Cerebellar nuclear complex (tissue), 1 donor: ENCODE measurements at regions not wholly inside any gene's neighbourhood (a gene's known extent, or its start where the extent isn't known, plus 50 kb on each side); places are given as distances from the start of the nearest gene placed in this dataset.

Experiments used
- DNase-seq, 2 experiments: peaks; one replicate each; lab custom pipeline; 2025; lab: John Stamatoyannopoulos, UW

GRCh38 chr10:128741680-128742079 is 615.5 kb upstream of the MKI67 start:
- DNase-seq, result no peak

- DNase-seq, result no peak
Observed at GRCh38 chr10:128744092-128744491, 617.9 kb upstream of the MKI67 start.

- no peak for DNase-seq
Observed at GRCh38 chr10:128744811-128745305, 618.6 kb upstream of the MKI67 start.

GRCh38 chr10:128747582-128748346 is 621.5 kb upstream of the MKI67 start:
- DNase-seq, result no peak

GRCh38 chr10:128751284-128751683 is 625.1 kb upstream of the MKI67 start:
- DNase-seq, result no peak

- DNase-seq, result no peak
Observed at GRCh38 chr10:128751851-128752250, 625.6 kb upstream of the MKI67 start.

- DNase-seq, result no peak
Observed at GRCh38 chr10:128759174-128759573, 633.0 kb upstream of the MKI67 start.

GRCh38 chr10:128763588-128763987 is 637.4 kb upstream of the MKI67 start:
- DNase-seq, result no peak

GRCh38 chr10:128764190-128764589 is 638.0 kb upstream of the MKI67 start:
- no peak for DNase-seq

GRCh38 chr10:128766915-128767314 is 640.7 kb upstream of the MKI67 start:
- no peak for DNase-seq

GRCh38 chr10:128774979-128775378 is 648.8 kb upstream of the MKI67 start:
- no peak for DNase-seq

- no peak for DNase-seq
Observed at GRCh38 chr10:128775743-128776142, 649.5 kb upstream of the MKI67 start.

GRCh38 chr10:128776673-128777252 is 650.5 kb upstream of the MKI67 start:
- DNase-seq, result no peak

- DNase-seq, result no peak
Observed at GRCh38 chr10:128777342-128777741, 651.1 kb upstream of the MKI67 start.

GRCh38 chr10:128779416-128779815 is 653.2 kb upstream of the MKI67 start:
- DNase-seq, result no peak

- DNase-seq, result no peak
Observed at GRCh38 chr10:128780156-128780761, 654.0 kb upstream of the MKI67 start.

- DNase-seq, result no peak
Observed at GRCh38 chr10:128781637-128782036, 655.4 kb upstream of the MKI67 start.

GRCh38 chr10:128784444-128784843 is 658.2 kb upstream of the MKI67 start:
- DNase-seq, result no peak

GRCh38 chr10:128792426-128793140 is 666.4 kb upstream of the MKI67 start:
- no peak for DNase-seq

- no peak for DNase-seq
Observed at GRCh38 chr10:128793726-128794655, 667.8 kb upstream of the MKI67 start.

- no peak for DNase-seq
Observed at GRCh38 chr10:128796396-128796912, 670.2 kb upstream of the MKI67 start.
